ENCODE measurements at regions not wholly inside any gene's neighbourhood (a gene's known extent, or its start where the extent isn't known, plus 50 kb on each side); places are given as distances from the start of the nearest gene placed in this dataset.

DNA sequence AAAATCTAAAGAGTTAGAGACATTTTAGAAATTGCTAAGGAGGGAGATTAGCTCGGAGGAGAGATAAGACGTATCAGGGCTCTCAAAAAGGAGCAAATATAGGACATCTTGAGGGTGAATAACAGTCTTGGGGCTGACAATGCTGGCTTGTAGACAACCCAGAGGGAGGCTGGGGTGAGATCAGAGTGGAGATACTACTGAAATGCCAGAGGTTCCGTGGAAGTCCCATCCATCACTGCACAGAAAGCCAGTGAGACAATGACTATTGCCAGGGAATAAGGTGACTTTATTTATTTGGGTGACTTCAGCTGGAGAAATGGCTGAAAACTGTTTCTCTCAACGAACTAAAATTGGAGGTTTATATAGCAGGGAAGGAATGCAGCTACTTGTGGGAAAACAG lies 838.1 kb upstream of the AGA start:
- ATAC-seq (no peak), DNase-seq (ENCODE audit: low spot score) (no peak)
- intact Hi-C loops (cut with DNase I): no loop called here

DNA sequence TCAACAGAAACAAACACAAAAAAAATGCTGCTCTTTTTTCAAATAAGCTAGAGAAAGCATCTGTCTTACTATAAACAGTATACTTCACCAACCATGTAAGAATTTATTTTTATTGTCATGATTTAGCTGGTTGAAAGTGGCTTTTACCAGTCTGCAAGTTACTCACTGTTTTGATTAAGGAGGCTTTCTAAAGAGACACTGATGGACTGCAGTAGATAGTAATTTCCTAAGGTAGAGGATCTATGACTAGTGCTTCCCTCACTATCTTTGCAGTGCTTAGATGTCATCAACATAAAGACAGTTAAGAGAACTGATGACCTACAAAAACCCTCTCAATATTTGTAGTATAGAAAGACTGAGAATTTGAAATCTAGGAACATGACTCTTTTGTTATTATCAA lies 846.2 kb upstream of the AGA start:
- DNase-seq (ENCODE audit: low spot score) (no peak), ATAC-seq (no peak)
- intact Hi-C loops (cut with DNase I): no loop called here

DNA sequence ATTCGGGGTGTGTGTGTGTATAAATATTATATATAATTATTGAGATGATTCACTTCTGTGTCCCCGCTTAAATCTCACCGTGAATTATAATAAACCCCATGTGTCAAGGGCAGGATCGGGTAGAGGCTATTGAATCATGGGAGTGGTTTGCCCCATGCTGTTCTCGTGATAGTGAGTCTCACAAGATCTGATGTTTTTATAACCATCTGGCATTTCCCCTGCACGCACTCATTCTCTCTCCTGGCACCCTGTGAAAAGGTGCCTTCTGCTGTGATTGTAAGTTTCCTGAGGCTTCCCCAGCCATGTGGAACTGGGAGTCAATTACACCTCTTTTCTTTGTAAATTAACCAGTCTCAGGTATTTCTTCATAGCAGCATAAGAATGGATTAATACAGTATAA lies 851.4 kb upstream of the AGA start:
- ATAC-seq: no peak
- no peak for DNase-seq (ENCODE audit: low spot score)
- intact Hi-C loops (cut with DNase I): no loop called here

DNA sequence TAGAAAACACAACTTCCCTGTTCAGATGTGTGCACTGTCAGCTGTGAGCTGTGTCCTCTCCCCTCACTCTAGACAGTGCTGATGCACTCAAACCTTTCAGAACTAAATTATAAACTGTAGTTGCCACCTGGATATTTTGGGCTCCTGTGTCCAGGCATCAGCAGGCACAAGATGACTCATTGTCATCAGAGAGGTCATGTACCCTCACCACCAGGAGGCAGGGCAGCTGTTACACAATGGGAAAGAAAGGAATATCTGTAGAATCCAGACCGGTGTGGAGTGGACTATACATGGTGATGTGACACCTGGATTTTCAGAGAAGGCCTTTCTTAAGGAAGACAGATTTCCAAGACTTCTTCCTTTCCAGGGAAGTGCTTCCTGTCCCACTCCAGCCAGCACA lies 854.4 kb upstream of the AGA start:
- no peak for DNase-seq (ENCODE audit: low spot score)
- ATAC-seq: no peak
- intact Hi-C loops (cut with DNase I): no loop called here

DNA sequence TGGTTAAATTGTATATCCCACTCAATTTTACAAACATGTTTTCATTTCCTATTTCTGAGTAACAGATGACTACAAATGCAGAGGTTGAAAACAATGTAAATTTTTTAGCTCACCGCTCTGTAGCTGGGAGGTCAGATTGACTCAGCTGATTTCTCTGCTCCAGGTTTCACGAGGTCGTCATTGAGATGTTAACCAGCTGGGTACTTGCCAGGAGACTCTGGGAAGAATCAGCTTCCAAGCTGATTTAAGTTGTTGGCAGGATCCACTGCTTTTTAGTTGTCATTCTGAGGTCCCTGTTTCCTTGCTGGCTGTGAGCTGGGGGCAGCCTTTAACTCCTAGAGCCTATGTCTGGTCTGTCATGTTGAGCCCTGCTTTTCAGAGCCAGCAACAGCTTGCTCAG lies 864.3 kb upstream of the AGA start:
- no peak for ATAC-seq
- intact Hi-C loops (cut with DNase I): no loop called here
- DNase-seq (ENCODE audit: low spot score): no peak

DNA sequence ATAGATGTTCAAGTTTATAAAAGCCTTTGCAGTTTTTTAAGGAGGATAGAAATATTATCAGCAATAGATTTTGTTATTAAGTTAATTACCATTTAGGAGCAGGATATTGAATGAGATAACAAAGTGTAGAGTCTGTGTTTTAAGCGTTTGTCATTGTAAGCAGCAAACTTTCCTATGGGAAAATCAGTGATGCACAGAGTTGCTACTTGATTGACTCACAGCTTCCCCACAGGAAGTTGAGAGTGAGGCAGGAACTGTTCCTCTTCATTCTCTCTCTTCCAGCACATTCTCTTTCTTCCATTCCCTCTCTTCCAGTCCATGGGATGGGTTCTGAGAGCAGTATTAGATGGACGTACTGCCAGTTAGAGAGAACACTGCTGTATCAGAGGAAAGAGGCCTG lies 867.7 kb upstream of the AGA start:
- DNase-seq (ENCODE audit: low spot score) (no peak), ATAC-seq (no peak)
- intact Hi-C loops (cut with DNase I): no loop called here

DNA sequence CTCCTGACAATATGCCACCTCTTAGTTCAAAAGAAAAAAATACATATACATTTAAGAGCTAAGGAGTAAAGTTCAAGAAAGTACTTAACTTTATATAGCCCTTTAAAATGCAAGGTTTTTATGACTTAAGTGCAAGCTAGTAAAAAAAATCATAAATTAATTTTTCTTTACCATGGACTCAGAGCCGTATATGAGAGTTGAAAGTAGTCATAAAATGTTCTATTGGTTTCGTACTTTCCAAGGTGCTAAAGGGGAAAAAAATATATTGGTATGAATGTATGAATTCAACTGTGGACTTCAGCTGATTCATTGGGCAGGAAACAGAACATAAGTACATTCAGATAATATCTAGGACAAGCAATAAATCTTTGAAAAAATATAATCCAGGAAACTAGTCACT lies 869.8 kb upstream of the AGA start:
- intact Hi-C loops (cut with DNase I): no loop called here

DNA sequence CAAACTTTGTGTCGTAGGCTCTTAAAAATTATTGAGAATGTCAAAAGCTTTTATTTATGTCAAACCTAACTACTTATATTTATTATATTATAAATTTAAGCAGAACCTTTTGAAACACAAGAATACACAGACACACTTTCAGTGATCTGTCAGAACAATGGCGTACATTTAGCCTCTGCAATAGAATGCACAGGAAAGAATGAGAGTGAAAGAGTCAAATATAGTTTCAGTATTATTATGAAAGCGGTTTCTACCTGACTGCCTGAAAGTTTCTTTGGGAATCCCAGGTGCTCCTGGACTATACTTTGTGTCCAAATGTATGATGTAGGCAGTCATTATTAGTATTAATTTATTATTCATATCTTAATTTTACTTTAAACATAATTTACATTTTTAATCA lies 872.0 kb upstream of the AGA start:
- no peak for ATAC-seq
- intact Hi-C loops (cut with DNase I): no loop called here
- no peak for DNase-seq (ENCODE audit: low spot score)

More for the DNA sequence above, 869.8 kb upstream of the AGA start:
- no peak for ATAC-seq
- DNase-seq (ENCODE audit: low spot score): no peak

DNA sequence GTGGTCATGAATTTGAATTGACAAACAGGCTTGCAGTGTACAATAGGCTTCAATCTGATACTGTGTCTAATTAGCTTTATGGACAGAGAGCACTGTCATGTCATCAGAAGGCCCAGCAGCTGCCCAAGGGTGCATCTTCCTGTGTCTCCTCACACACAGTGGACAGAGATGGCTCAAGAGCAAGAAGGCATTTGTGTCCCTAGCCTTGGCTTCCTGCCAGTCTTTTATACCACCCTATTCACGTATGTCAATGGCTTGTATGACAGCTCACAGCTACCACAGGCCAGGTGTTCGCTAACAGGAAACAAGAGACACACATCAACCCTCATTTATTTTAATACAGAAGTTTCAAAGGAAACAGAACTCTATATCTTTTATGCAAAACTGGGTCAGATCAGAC lies 874.0 kb upstream of the AGA start:
- intact Hi-C loops (cut with DNase I): no loop called here
- ATAC-seq (no peak), DNase-seq (ENCODE audit: low spot score) (no peak)

DNA sequence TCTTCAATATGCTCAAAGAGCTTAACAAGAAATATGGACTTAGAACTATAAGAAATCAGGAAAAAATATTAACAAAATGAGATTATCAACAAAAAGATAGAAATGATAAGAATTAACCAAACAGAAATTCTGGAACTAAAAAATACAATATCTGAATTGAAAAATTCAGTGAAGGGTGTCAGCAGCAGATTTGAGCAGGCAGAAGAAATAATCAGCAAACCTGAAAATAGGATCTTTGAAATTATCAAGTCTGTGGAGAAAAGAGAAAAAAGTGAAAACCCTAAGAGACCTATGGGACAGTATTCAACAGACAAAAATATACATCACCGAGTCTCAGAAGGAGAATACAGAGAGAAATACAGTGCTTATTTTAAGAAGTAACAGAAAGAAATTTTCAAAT lies 877.8 kb upstream of the AGA start:
- ATAC-seq: no peak
- intact Hi-C loops (cut with DNase I): no loop called here
- DNase-seq (ENCODE audit: low spot score): no peak

DNA sequence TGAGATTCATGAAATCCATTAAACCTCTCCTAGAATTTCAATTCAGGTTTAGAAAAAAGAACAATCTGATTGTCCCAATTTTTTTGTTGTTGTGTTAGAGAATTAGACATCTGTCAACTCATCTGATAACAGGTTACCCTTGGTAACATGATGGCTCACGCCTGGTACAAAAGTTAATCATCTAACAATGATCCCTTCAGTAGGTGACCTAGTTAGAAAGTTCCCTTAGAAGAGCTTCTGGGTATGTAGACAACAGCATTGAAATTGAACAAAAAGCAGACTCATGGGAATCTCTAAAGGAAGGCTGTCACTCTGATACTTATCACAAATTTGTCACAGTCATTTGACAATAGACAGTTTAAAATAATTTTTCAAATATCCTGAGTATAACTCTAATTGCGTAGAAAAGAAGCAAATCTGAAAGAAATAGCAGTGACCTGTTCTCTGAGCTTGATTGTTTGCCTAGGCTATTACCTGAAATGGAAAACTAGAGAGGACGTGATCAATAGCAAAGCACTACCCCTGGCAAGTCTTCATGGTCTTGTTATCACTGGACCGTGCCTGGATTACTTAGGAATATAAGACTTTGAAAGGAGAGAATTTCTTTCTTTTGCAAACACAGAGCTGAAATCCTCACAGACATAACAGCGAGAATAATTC lies 880.4 kb upstream of the AGA start:
- DNase-seq (ENCODE audit: low spot score): no peak
- intact Hi-C loops (cut with DNase I): no loop called here
- ATAC-seq: no peak

DNA sequence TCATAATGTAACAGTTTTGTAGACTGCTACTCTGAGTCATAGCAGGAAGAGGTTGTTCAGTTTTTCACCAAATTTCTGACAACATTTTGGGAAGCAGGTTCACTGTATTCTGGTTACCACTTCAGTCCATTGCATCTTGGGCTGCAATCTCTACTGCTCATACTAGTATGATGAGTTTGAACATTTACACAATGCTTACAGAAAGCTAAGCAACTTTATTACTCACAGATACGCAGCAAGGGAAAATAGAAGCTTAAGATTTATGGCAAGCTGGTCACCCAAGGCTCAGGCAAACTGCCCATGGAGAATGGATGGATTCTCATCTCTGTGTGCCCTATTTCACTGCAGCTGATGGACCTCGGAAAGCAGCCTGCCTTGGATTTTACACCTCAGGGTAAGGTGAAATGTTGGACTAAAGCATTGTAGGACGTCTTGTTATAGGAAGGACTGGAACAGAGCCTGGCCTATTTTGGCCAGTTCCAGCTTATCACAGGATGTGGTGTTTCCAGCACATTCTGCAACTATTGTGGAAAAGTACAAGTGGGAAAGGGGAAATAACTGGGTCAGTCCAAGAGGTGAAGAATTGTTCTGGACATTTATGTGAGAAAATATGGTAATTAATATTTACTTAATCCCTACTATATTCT lies 887.1 kb upstream of the AGA start:
- no peak for ATAC-seq
- intact Hi-C loops (cut with DNase I): no loop called here
- no peak for DNase-seq (ENCODE audit: low spot score)

DNA sequence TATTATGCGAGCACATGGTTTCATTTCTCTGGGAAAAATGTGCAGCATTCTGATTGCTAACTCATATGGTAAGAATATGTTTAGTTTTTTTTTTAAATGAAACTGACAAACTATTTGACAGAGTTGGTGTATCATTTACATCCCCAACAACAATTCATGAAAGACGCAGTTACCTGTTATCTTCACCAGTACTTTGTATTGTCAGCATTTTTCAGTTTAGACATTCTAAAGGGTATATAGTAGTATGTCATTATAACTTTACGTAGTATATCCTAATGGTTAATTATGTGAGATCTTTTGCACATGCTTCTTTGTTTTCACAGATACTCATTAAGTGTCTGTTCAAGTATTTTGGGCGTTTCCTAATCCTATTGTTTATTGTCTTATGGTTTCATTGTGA lies 891.1 kb upstream of the AGA start:
- intact Hi-C loops (cut with DNase I): no loop called here
- DNase-seq (ENCODE audit: low spot score): no peak
- no peak for ATAC-seq

DNA sequence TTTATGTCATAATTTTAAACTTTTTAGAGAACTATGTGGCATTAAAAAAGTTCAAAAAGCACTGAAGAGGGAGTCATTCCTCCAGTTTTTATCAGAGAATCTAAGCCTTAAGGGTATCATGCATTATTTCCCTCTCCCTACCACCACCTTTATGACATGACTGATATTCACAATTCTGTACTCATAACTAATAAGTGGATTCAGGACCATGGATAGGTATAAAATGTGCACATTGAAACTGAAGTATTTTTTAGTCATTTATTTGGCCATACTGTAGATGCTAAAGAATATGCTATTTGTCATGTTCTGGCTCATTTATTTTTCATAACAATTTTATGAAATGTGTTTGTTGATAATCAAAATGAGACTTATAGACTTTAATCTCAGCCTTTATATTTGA lies 897.5 kb upstream of the AGA start:
- ATAC-seq: no peak
- no peak for DNase-seq (ENCODE audit: low spot score)
- intact Hi-C loops (cut with DNase I): no loop called here

DNA sequence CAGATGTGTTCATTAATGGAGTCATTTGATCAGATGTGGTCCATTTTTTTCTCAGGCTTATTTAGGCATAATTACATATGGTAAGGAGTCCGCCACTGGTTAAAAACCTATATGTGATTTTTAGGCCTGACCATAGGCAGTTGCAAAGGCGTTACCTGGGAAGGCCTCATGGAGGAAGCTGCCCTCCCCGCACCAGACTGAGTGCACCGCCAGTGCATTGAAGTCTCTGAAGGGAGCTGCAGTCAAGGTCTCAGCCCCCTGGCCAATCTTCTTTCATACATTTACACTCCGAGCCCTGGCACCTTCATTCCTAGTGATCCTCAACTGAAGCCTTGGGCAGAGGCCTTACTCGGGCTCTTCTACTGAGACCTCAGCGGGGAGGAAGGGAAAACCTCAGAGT lies 898.2 kb upstream of the AGA start:
- intact Hi-C loops (cut with DNase I): no loop called here
- ATAC-seq (no peak), DNase-seq (ENCODE audit: low spot score) (no peak)

DNA sequence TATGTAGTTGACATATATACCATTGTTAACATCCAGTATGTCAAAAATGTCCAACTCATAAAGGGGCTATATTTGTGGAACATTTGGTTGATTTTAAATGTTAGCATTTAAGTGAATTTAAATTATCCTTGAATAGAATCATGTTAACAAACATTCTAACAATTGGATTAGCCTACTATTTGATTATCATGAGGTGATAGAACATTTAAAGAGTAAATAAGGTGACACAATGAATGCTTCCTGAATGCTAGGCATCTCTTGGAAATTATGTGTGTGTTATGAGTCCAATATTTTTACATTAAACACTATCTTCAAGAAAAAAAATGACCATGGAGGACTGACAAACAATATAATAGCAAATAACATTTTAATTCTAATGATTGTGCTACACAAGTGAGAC lies 901.9 kb upstream of the AGA start:
- intact Hi-C loops (cut with DNase I): no loop called here
- DNase-seq (ENCODE audit: low spot score) (no peak), ATAC-seq (no peak)

DNA sequence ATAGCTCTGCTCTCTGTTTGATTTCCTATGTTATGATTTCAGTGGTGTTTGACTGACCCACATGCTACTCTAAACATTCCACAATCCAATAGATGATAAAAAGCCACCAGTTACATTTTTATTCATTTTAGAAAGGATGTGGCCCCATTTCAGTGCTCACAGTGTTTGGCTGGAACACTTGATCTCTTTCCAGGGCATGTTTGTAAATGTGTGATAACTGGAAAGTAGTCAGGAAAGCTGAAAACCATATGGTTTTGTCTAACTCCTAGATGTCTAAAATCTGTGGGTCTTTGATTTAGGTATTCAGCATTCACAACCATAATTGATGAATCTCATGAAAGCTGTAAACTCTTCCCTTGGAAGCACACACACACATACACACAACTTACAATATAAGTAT lies 904.9 kb upstream of the AGA start:
- DNase-seq (ENCODE audit: low spot score) (no peak), ATAC-seq (no peak)
- intact Hi-C loops (cut with DNase I): no loop called here

DNA sequence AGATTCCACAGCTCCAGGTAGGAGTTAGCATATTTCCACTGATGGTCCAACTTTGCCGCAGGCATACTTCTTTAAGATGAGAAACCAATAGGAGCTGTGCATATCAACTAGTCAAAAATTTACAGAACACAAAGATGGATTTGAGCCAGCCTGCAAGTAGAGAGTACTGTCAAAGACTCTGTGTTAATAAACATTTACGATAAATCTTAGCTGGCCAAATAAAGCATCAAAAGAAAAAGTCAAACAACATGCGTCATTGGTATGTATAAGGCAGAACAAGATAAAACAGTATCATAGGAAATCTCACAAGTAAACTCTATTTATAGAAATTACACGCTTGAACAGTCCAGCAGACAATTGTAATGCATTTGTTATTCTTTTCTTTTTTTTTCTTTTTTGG lies 907.4 kb upstream of the AGA start:
- ATAC-seq (no peak), DNase-seq (ENCODE audit: low spot score) (no peak)
- intact Hi-C loops (cut with DNase I): no loop called here

DNA sequence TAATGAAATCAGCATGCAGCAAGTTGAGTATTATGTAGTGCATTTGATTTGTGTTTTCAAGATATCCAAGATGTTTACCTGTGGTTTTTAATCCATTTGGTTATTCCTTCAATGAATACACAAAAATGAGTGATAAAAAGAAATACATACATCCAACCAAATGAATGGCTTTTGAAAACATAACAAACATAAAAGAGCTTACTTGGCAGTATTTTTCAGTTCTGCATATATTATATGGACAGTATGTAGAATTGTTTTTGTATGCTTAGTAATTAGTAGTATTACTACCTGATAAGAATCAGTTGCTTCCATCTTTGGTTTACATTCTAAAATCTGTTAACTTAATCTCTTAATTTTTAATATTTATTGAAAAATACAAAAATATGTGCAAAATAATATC lies 908.9 kb upstream of the AGA start:
- no peak for DNase-seq (ENCODE audit: low spot score)
- ATAC-seq: no peak
- intact Hi-C loops (cut with DNase I): no loop called here

DNA sequence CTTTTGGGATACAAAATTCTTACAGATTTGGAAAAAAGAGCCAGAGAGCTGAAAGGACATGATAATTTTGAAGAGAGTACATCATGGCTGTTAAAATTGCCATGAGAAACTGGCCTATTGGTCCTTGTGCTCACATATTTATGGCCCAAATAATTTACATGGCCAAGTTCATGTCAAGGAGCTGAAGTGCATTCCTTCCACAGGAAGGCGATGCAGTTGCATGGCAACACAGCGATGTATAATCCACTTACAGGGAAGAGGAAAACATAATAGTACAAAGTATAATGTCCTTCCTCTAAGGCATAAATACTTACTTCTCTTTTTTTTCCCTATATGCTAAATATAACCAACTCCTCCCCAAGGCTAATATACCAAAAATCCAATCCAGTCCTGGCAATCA lies 914.5 kb upstream of the AGA start:
- no peak for ATAC-seq
- intact Hi-C loops (cut with DNase I): no loop called here
- DNase-seq (ENCODE audit: low spot score): no peak

DNA sequence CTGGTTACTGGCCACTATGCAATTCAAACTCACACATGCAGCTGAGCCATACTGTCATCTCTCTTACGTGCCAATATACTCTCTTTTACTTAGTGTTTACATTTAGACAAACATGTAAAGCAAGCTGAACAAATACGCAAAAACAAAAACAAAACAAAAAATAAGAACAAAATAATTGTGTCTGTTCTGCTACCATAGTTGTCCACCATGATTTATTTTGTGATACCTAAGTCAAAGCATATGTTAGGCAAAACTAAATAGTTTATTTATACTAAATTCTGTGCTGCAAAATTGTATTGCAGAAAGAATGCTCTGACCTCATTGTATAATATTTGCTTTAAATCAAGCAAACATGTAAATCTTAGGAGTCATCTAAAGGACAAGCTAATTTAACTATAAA lies 943.2 kb upstream of the AGA start:
- intact Hi-C loops (cut with DNase I): no loop called here
- DNase-seq (ENCODE audit: low spot score) (no peak), ATAC-seq (no peak)
